AG09309 (cell line): ENCODE measurements at regions not wholly inside any gene's neighbourhood (a gene's known extent, or its start where the extent isn't known, plus 50 kb on each side); places are given as distances from the start of the nearest gene placed in this dataset.
A peak's percentile ranks its signal among the peaks of the same experiment; 100 is the strongest.

Experiments
- DNase-seq: peaks from one replicate; pipeline ENCODE4 v3.0.0-alpha.2; 2010; ENCODE audit warnings: low read depth
- H3K4me3 ChIP-seq: 2 replicates; pipeline ENCODE4 v1.5.1; 2011; ENCODE audit warnings: mild to moderate bottlenecking, low read depth, low read length, moderate library complexity; ENCODE audit not compliant: control insufficient read depth
- TF ChIP-seq, protein P1 (sequence below): IDR thresholded peaks from 2 replicates; pipeline ENCODE4 v1.5.1; 2011; ENCODE audit warnings: mild to moderate bottlenecking, low read depth, low read length, inconsistent platforms; ENCODE audit not compliant: insufficient read depth, control insufficient read depth; ENCODE audit errors: missing control alignments

GRCh38 chr4:82046796-82047195 lies 327.0 kb downstream of the HNRNPD start:
- no peak for DNase-seq
- no peak overlapping the region for H3K4me3 ChIP-seq
- TF ChIP-seq, protein P1, sequence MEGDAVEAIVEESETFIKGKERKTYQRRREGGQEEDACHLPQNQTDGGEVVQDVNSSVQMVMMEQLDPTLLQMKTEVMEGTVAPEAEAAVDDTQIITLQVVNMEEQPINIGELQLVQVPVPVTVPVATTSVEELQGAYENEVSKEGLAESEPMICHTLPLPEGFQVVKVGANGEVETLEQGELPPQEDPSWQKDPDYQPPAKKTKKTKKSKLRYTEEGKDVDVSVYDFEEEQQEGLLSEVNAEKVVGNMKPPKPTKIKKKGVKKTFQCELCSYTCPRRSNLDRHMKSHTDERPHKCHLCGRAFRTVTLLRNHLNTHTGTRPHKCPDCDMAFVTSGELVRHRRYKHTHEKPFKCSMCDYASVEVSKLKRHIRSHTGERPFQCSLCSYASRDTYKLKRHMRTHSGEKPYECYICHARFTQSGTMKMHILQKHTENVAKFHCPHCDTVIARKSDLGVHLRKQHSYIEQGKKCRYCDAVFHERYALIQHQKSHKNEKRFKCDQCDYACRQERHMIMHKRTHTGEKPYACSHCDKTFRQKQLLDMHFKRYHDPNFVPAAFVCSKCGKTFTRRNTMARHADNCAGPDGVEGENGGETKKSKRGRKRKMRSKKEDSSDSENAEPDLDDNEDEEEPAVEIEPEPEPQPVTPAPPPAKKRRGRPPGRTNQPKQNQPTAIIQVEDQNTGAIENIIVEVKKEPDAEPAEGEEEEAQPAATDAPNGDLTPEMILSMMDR, result no peak

DNA sequence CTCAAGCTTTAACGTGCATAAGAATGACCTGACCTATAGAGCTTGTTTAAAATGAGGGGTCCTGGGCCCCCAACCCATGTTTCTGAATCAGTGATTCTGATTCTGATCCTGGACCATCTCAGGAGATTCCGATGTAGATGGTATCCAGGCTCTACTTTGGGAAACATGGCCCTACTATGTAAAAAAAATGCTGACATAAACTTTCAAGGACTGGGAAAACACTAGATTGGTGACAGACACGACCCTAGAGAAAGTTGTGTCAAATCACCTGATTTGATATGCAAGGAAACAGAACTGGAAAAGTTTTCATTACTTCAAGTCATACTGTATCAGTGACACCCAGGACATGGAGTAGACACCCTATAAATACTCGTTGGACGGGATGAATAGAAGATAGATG lies 328.5 kb downstream of the HNRNPD start:
- H3K4me3 ChIP-seq, result no peak overlapping the region
- TF ChIP-seq, protein P1, result no peak
- no peak for DNase-seq

- H3K4me3 ChIP-seq, result peak overlapping the region; percentile 37
- TF ChIP-seq, protein P1, result no peak
- DNase-seq, result no peak
These were observed 329.4 kb downstream of the HNRNPD start for GRCh38 chr4:82044141-82044993.

- DNase-seq, result no peak
- H3K4me3 ChIP-seq, result no peak overlapping the region
- TF ChIP-seq, protein P1, result no peak
These were observed 330.0 kb downstream of the HNRNPD start for GRCh38 chr4:82043809-82044137.

GRCh38 chr4:82043081-82043808 lies 330.5 kb downstream of the HNRNPD start:
- TF ChIP-seq, protein P1, result no peak
- H3K4me3 ChIP-seq, result no peak overlapping the region

GRCh38 chr4:82042042-82042441 lies 331.7 kb downstream of the HNRNPD start:
- no peak overlapping the region for H3K4me3 ChIP-seq
- DNase-seq, result no peak
- TF ChIP-seq, protein P1, result no peak

More at GRCh38 chr4:82043081-82043808, 330.5 kb downstream of the HNRNPD start:
- DNase-seq, result no peak
